Mesenchymal stem cell (in vitro differentiated cells and primary cell): ENCODE measurements at regions not wholly inside any gene's neighbourhood (a gene's known extent, or its start where the extent isn't known, plus 50 kb on each side); places are given as distances from the start of the nearest gene placed in this dataset.
"Not testable (repeated sequence)": the region's sequence is repeated elsewhere in the genome, so short reads cannot be mapped to it uniquely, and the experiment has no call there.

Experiments
- DNase-seq: peaks from one replicate; pipeline ENCODE4 v3.0.0-alpha.2; 2013
- H2AFZ ChIP-seq: one replicate; pipeline ENCODE4 v1.6.1; 2013; ENCODE audit warnings: low read depth, mild to moderate bottlenecking, control low read depth, inconsistent platforms, low read length, moderate library complexity
- H2AK5ac ChIP-seq: 2 replicates; pipeline ENCODE4 v1.6.1; 2013; ENCODE audit warnings: low read length, moderate library complexity, mild to moderate bottlenecking, inconsistent platforms; ENCODE audit not compliant: severe bottlenecking
- H2BK120ac ChIP-seq: one replicate; pipeline ENCODE4 v1.6.1; 2013; ENCODE audit warnings: low read depth, mild to moderate bottlenecking, inconsistent platforms, low read length, moderate library complexity
- H2BK12ac ChIP-seq, 2 experiments: one replicate each; pipeline ENCODE4 v1.6.1; 2013; ENCODE audit warnings: inconsistent platforms in 2 of 2, low read length in 2 of 2, mild to moderate bottlenecking in 2 of 2, moderate library complexity in 2 of 2, control low read depth in 1 of 2
- H2BK15ac ChIP-seq: one replicate; pipeline ENCODE4 v1.6.1; 2013; ENCODE audit warnings: mild to moderate bottlenecking, low read depth, inconsistent platforms; ENCODE audit not compliant: poor library complexity, severe bottlenecking
- H2BK5ac ChIP-seq: 2 replicates; pipeline ENCODE4 v1.6.1; 2013; ENCODE audit warnings: low read depth, mild to moderate bottlenecking, low read length, control low read depth, inconsistent platforms; ENCODE audit not compliant: poor library complexity, severe bottlenecking
- H3K14ac ChIP-seq, 2 experiments: one replicate each; pipeline ENCODE4 v1.6.1; 2013; ENCODE audit warnings: inconsistent platforms in 2 of 2, low read length in 2 of 2, control low read depth in 1 of 2, mild to moderate bottlenecking in 1 of 2, moderate library complexity in 1 of 2
- H3K18ac ChIP-seq, 2 experiments: one replicate each; pipeline ENCODE4 v1.6.1; 2013; ENCODE audit warnings: inconsistent platforms in 2 of 2, low read length in 2 of 2, control low read depth in 1 of 2, low read depth in 1 of 2, mild to moderate bottlenecking in 1 of 2
- H3K23ac ChIP-seq, 2 experiments: one replicate each; pipeline ENCODE4 v1.6.1; 2013; ENCODE audit warnings: inconsistent platforms in 2 of 2, low read length in 2 of 2, mild to moderate bottlenecking in 2 of 2, moderate library complexity in 2 of 2, control low read depth in 1 of 2
- H3K27ac ChIP-seq: 2 replicates; pipeline ENCODE4 v1.5.1; 2013; ENCODE audit warnings: mild to moderate bottlenecking, moderate library complexity, low read length, control low read depth, inconsistent platforms; ENCODE audit not compliant: poor library complexity, severe bottlenecking
- H3K27me3 ChIP-seq, 2 experiments: 2 replicates each; pipeline versions ENCODE4 v1.6.1 to v1.7.0; 2013; ENCODE audit warnings: low read length in 2 of 2, mild to moderate bottlenecking in 2 of 2, moderate library complexity in 2 of 2, control low read depth in 1 of 2, inconsistent platforms in 1 of 2; ENCODE audit not compliant: control insufficient read depth in 1 of 2, insufficient read depth in 1 of 2
- H3K36me3 ChIP-seq, 2 experiments: 2 replicates each; pipeline versions ENCODE4 v1.6.1 to v1.7.0; 2013; ENCODE audit warnings: low read length in 2 of 2, control low read depth in 1 of 2, inconsistent platforms in 1 of 2, low read depth in 1 of 2, mild to moderate bottlenecking in 1 of 2; ENCODE audit not compliant: insufficient read depth in 2 of 2, control insufficient read depth in 1 of 2
- H3K4ac ChIP-seq, 2 experiments: one replicate each; pipeline ENCODE4 v1.6.1; 2013; ENCODE audit warnings: inconsistent platforms in 2 of 2, low read length in 2 of 2, mild to moderate bottlenecking in 2 of 2, moderate library complexity in 2 of 2, control low read depth in 1 of 2, low read depth in 1 of 2
- H3K4me1 ChIP-seq: 2 replicates; pipeline ENCODE4 v1.6.1; 2013; ENCODE audit warnings: low read depth, low read length, control low read depth; ENCODE audit not compliant: control insufficient read depth, insufficient read depth
- H3K4me2 ChIP-seq: 2 replicates; pipeline ENCODE4 v1.6.1; 2013; ENCODE audit warnings: low read length, mild to moderate bottlenecking, inconsistent platforms; ENCODE audit not compliant: poor library complexity, severe bottlenecking
- H3K4me3 ChIP-seq, 2 experiments: 2 replicates each; pipeline versions ENCODE4 v1.5.1 to v1.7.0; 2013; ENCODE audit warnings: low read length in 2 of 2, mild to moderate bottlenecking in 2 of 2, control low read depth in 1 of 2, low read depth in 1 of 2; ENCODE audit not compliant: insufficient read depth in 1 of 2
- H3K79me1 ChIP-seq: replicated peaks from 2 replicates; pipeline ENCODE4 v1.6.1; 2013; ENCODE audit warnings: mild to moderate bottlenecking, control low read depth, low read length, inconsistent platforms; ENCODE audit not compliant: poor library complexity, severe bottlenecking
- H3K9ac ChIP-seq: 2 replicates; pipeline ENCODE4 v1.7.0; 2013; ENCODE audit warnings: mild to moderate bottlenecking, low read length, moderate library complexity
- H3K9me3 ChIP-seq: 2 replicates; pipeline ENCODE4 v1.7.0; 2013; ENCODE audit warnings: mild to moderate bottlenecking, low read length; ENCODE audit not compliant: control insufficient read depth
- H4K8ac ChIP-seq: one replicate; pipeline ENCODE4 v1.6.1; 2013; ENCODE audit warnings: inconsistent platforms, mild to moderate bottlenecking, low read length, moderate library complexity
- H4K91ac ChIP-seq: one replicate; pipeline ENCODE4 v1.6.1; 2013; ENCODE audit warnings: mild to moderate bottlenecking, low read length, inconsistent platforms
- WGBS: methylation state at CpG from one replicate; pipeline ENCODE4 v1.1.7; 2013; ENCODE audit warnings: mixed read lengths; 5-methylcytosine and 5-hydroxymethylcytosine counted together

DNA sequence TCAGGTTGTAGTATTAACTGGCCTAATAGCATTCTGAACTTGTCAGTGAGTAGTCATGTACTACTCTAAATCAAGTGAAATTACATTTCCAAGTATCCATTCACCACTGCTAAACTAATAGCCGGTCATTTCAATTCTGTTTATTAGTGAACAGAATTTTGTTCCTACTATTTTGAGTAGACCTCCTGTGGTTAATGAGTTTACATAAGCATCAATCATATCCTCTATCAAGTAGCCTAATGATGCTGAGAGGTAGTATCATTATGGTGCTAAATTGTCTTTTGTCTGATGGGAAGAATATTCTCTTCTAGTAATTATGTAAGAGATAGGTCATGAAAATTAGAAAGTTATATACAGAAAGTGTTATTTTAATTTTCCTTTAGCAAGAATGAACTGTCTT is 602.8 kb downstream of the KCNT2 start:
- Histone ChIP-seq H2BK5ac (no peak overlapping the region), H3K27ac (no peak overlapping the region), H4K91ac (no peak overlapping the region), H2AK5ac (no peak overlapping the region), H3K4me1 (no peaks in the 10 kb centered on the region), H3K9me3 (no peaks in the 10 kb centered on the region), H2BK12ac (no peak overlapping the region), H3K36me3 (no peaks in the 10 kb centered on the region), H3K9ac (no peak overlapping the region), H2BK15ac (no peak overlapping the region), H2BK120ac (no peak overlapping the region), H3K23ac (no peak overlapping the region), H3K18ac (no peak overlapping the region), H3K4ac (no peak overlapping the region), H3K14ac (no peak overlapping the region), H3K79me1 (no peaks in the 10 kb centered on the region), H3K27me3 (no peaks in the 10 kb centered on the region), H4K8ac (no peak overlapping the region), H2AFZ (no peak overlapping the region), H3K4me2 (no peak overlapping the region), H3K4me3 (no peak overlapping the region)
- WGBS, result no CpG with 5 or more reads among the region's 1 CpG
- DNase-seq, result no peak

DNA sequence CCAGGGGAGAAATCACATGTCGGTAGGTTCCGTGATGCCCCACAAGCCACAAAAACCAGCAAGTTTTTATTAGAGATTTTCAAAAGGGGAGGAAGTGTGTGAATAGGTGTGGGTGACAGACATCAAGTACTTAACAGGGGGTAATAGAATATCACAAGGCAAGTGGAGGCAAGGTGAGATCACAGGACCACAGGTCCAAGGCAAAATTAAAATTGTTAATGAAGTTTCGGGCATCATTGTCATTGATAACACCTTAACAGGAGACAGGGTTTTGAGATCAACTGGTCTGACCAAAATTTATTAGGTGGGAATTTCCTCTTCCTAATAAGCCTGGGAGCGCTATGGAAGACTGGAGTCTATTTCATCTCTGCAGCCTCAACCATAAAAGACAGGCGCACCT is 603.9 kb downstream of the KCNT2 start:
- not testable (repeated sequence) for H2AK5ac ChIP-seq, H3K23ac ChIP-seq, H3K4ac ChIP-seq, H3K14ac ChIP-seq, H3K4me3 ChIP-seq, H3K27me3 ChIP-seq, H3K36me3 ChIP-seq, H2BK5ac ChIP-seq, H3K9ac ChIP-seq, H3K9me3 ChIP-seq, H2AFZ ChIP-seq, DNase-seq, H4K91ac ChIP-seq, H3K27ac ChIP-seq, H3K18ac ChIP-seq, H2BK120ac ChIP-seq, H3K4me2 ChIP-seq, H2BK15ac ChIP-seq, H3K4me1 ChIP-seq, H3K79me1 ChIP-seq, H4K8ac ChIP-seq, H2BK12ac ChIP-seq
- 75% methylated on average over 3 of the region's 5 CpGs for WGBS

DNA sequence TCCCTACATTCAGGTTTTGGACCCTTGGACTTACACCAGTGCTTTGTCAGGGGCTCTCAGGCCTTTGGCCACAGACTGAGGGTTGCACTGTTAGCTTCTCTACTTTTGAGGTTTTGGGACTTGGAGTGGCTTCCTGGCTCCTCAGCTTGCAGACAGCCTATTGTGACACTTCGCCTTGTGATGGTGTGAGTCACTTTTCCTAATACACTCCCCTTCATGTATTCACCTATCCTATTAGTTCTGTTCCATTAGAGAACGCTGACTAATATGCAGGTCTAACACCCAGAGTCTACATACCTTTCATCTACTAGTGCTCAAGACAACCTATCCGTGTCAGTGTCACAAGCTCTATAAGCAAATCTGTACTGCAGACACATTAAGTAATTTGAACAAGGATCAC is 605.3 kb downstream of the KCNT2 start:
- no peak overlapping the region for H4K91ac ChIP-seq
- no peak overlapping the region for H3K18ac ChIP-seq
- no peaks in the 10 kb centered on the region for H3K79me1 ChIP-seq
- H2AFZ ChIP-seq, result no peak overlapping the region
- H3K4me3 ChIP-seq, result no peak overlapping the region
- no peak overlapping the region for H3K14ac ChIP-seq
- no peaks in the 10 kb centered on the region for H3K36me3 ChIP-seq
- no peaks in the 10 kb centered on the region for H3K27me3 ChIP-seq
- no peak overlapping the region for H2BK5ac ChIP-seq
- H3K27ac ChIP-seq, result no peak overlapping the region
- H2BK120ac ChIP-seq, result no peak overlapping the region
- H2BK15ac ChIP-seq, result no peak overlapping the region
- H4K8ac ChIP-seq, result no peak overlapping the region
- DNase-seq, result peak; percentile 2
- H3K23ac ChIP-seq, result no peak overlapping the region
- no peak overlapping the region for H2BK12ac ChIP-seq
- H3K9me3 ChIP-seq, result no peaks in the 10 kb centered on the region
- WGBS, result 90% methylated on average over 3 of the region's 3 CpGs
- no peak overlapping the region for H3K4me2 ChIP-seq
- no peak overlapping the region for H3K9ac ChIP-seq
- no peak overlapping the region for H2AK5ac ChIP-seq
- H3K4me1 ChIP-seq, result no peaks in the 10 kb centered on the region
- H3K4ac ChIP-seq, result no peak overlapping the region

DNA sequence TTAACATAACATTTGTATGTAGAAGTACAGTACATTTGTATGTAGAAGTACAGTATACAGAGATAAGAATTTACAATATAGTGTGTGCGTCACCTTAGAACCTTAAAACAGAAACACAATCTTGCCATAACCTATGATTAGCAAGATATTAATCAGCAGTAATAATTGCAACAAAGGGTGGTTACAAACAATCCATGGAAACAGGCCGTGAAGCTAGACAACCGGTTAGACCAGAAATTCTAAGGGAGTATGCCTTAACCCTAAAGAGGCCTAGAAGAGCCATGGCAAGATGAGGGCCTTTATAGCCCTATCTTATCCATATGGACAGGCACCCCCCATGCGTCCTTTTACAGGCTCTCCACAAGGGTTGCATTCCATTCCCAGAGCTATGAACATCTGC is 605.9 kb downstream of the KCNT2 start:
- not testable (repeated sequence) for H3K4me3 ChIP-seq, H3K4me1 ChIP-seq, H3K9me3 ChIP-seq, H3K9ac ChIP-seq, H2BK120ac ChIP-seq, H3K36me3 ChIP-seq, H2AFZ ChIP-seq, H3K4ac ChIP-seq, H2AK5ac ChIP-seq, H3K18ac ChIP-seq, H3K4me2 ChIP-seq, H3K27ac ChIP-seq, H3K79me1 ChIP-seq, H2BK15ac ChIP-seq, H4K91ac ChIP-seq, H3K23ac ChIP-seq, H3K27me3 ChIP-seq, H2BK12ac ChIP-seq, H4K8ac ChIP-seq, H2BK5ac ChIP-seq, H3K14ac ChIP-seq, DNase-seq
- 91% methylated on average over 4 of the region's 4 CpGs for WGBS
